RWPE2 (cell line): ENCODE measurements at regions not wholly inside any gene's neighbourhood (a gene's known extent, or its start where the extent isn't known, plus 50 kb on each side); places are given as distances from the start of the nearest gene placed in this dataset.

ENCODE experiments used
- ATAC-seq: fragments of 200-7000 bp; cut with Tn5 transposase; 3 replicates; pipeline ENCODE4 v1.9.1; 2021; ENCODE audit warnings: low read depth
- DNase-seq: peaks from one replicate; pipeline ENCODE4 v3.0.0-alpha.2; 2020; ENCODE audit warnings: low spot score
- H3K27ac ChIP-seq: fragments of 450-650 bp; 2 replicates; pipeline ENCODE4 v1.5.1; 2017; ENCODE audit warnings: mild to moderate bottlenecking; ENCODE audit not compliant: poor library complexity, severe bottlenecking
- H3K27me3 ChIP-seq: fragments of 250-450 bp; sonication (Bioruptor Pico); 2 replicates; pipeline ENCODE4 v1.5.1; 2021; ENCODE audit warnings: mild to moderate bottlenecking, moderate library complexity; ENCODE audit not compliant: insufficient read depth, poor library complexity, severe bottlenecking
- H3K36me3 ChIP-seq: fragments of 250-450 bp; sonication (Bioruptor Pico); 2 replicates; pipeline ENCODE4 v1.5.1; 2020; ENCODE audit warnings: low read depth, mild to moderate bottlenecking, moderate library complexity
- H3K4me1 ChIP-seq: fragments of 250-450 bp; sonication (Bioruptor Pico); 2 replicates; pipeline ENCODE4 v1.5.1; 2021; ENCODE audit warnings: mild to moderate bottlenecking, moderate library complexity; ENCODE audit not compliant: insufficient read depth, poor library complexity, severe bottlenecking
- H3K4me3 ChIP-seq: fragments of 250-450 bp; sonication (Bioruptor Pico); 2 replicates; pipeline ENCODE4 v1.5.1; 2021; ENCODE audit warnings: mild to moderate bottlenecking, moderate library complexity; ENCODE audit not compliant: severe bottlenecking
- H3K9me3 ChIP-seq: fragments of 250-450 bp; sonication (Bioruptor Pico); 2 replicates; pipeline ENCODE4 v1.5.1; 2021; ENCODE audit warnings: mild to moderate bottlenecking, moderate library complexity; ENCODE audit not compliant: severe bottlenecking
- TF ChIP-seq, protein P1 (sequence below): fragments of 450-650 bp; IDR thresholded peaks from one replicate; pipeline ENCODE4 v1.5.1; 2017; ENCODE audit warnings: mild to moderate bottlenecking, moderate library complexity; ENCODE audit not compliant: poor library complexity, severe bottlenecking

DNA sequence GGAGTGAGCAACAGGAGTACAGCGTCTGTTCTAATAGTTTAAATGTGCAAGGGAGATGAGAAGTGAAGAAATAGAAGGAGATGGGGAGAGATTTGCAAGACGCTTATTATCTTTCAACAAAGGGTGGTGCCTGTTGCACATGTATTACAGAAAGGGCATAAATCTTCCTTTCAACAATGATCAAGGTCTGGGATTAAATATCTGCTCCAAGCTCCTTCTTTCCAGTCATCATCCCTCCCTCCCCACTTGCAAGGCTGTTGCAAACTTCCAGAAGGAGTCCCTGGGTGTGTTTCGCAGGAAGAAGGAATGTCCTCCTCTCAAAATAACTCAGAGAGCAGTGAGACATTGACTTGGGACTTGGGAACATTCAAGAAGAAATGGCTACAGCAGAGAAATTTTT lies 63.5 kb upstream of the MYCBP2 start:
- DNase-seq = no peak
- no peak overlapping the region for H3K4me3 ChIP-seq
- H3K27ac ChIP-seq = no peak overlapping the region
- no peaks in the 10 kb centered on the region for H3K36me3 ChIP-seq
- no peak for ATAC-seq
- TF ChIP-seq, protein P1, sequence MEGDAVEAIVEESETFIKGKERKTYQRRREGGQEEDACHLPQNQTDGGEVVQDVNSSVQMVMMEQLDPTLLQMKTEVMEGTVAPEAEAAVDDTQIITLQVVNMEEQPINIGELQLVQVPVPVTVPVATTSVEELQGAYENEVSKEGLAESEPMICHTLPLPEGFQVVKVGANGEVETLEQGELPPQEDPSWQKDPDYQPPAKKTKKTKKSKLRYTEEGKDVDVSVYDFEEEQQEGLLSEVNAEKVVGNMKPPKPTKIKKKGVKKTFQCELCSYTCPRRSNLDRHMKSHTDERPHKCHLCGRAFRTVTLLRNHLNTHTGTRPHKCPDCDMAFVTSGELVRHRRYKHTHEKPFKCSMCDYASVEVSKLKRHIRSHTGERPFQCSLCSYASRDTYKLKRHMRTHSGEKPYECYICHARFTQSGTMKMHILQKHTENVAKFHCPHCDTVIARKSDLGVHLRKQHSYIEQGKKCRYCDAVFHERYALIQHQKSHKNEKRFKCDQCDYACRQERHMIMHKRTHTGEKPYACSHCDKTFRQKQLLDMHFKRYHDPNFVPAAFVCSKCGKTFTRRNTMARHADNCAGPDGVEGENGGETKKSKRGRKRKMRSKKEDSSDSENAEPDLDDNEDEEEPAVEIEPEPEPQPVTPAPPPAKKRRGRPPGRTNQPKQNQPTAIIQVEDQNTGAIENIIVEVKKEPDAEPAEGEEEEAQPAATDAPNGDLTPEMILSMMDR = no peak
- H3K27me3 ChIP-seq = no peaks in the 10 kb centered on the region
- H3K4me1 ChIP-seq = no peaks in the 10 kb centered on the region
- no peaks in the 10 kb centered on the region for H3K9me3 ChIP-seq

DNA sequence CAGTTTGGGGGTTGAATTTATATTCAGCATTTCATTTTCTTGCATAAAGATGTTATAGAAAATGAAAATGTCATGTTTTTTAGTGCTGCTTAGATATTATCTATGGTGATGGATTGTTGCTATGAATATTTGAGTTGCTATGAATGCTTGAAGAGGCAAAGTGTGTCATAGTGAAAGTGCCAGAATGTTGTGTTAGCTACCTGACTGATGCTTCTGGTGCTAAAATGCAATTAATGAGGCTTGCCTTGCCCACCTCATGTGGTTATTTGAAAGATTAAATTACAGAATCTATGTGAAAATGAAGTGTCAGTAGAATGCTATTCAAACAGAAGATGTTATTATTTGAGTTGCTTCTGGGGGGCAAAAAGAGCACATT lies 62.7 kb upstream of the MYCBP2 start:
- H3K27me3 ChIP-seq = no peaks in the 10 kb centered on the region
- TF ChIP-seq, protein P1 = no peak
- H3K36me3 ChIP-seq = no peaks in the 10 kb centered on the region
- no peaks in the 10 kb centered on the region for H3K4me1 ChIP-seq
- no peak for ATAC-seq
- no peak overlapping the region for H3K4me3 ChIP-seq
- no peak for DNase-seq
- no peaks in the 10 kb centered on the region for H3K9me3 ChIP-seq
- no peak overlapping the region for H3K27ac ChIP-seq

DNA sequence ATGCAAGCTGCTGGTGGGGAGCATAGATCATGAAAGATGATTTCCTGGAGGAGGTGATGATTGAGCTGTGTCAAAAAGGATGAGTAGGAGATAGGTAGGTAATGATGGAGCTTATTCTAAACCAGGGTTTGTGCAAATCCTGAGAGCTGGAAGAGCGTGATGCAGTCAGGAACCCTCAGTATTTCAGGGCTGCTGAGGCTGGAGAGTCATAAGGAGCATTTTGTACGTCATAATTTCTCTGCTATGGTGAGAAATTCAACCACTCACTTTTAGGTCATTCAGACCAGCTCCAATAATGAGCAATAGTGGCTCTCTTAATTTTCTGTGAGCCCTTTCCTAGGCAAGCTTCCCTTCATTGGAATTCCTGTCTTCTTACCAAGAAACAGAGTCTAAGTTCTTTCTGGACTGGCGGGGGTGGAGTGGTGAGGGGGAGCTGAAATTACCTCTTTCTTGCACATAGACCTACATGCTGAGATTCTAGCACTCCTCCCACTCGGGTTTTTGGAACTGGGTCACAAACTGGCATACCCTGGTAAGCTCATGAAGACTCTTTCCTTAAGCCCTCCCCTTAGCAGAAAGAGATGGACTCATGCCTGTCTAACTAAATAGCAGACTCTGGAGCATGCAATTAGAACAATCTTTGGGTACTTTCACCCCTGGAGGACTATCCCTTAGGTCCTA lies 62.2 kb upstream of the MYCBP2 start:
- no peaks in the 10 kb centered on the region for H3K27me3 ChIP-seq
- H3K4me1 ChIP-seq = no peaks in the 10 kb centered on the region
- no peak overlapping the region for H3K27ac ChIP-seq
- H3K4me3 ChIP-seq = no peak overlapping the region
- TF ChIP-seq, protein P1 = no peak
- H3K9me3 ChIP-seq = no peaks in the 10 kb centered on the region
- ATAC-seq = no peak
- no peak for DNase-seq
- no peaks in the 10 kb centered on the region for H3K36me3 ChIP-seq

DNA sequence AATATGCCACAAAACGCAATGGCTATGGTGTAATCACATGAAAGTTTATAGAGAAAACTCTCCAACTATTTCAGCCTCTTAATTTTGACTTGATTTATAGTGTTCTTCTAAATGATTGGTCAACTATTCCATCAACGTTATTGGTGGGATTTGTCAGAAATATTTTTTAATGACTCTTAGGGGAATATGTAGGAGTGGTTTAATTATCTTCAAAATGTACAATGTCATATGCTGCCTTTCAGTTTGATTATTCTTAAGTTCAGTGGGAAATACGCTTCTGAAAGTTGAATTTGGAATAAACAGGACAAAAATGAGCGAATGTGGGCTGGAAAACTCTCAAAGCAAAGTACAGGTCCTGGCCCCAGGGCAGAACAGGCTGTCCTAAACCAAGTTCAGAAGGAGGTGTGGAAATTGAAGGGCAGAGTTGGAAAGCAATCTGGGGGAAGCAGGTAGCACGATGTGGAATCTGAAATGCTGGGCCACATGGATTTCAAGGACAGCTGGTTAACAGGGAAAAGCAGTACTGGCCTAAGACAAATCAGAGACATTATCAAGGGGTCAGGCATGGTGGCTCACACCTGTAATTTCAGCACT lies 60.8 kb upstream of the MYCBP2 start:
- Histone ChIP-seq H3K27ac (no peak overlapping the region), H3K4me3 (no peak overlapping the region), H3K36me3 (no peaks in the 10 kb centered on the region), H3K4me1 (no peaks in the 10 kb centered on the region), H3K27me3 (no peaks in the 10 kb centered on the region), H3K9me3 (no peaks in the 10 kb centered on the region)
- DNase-seq = no peak
- ATAC-seq = no peak
- TF ChIP-seq, protein P1 = no peak
